Ascending aorta (tissue), 2 donors: ENCODE measurements at regions not wholly inside any gene's neighbourhood (a gene's known extent, or its start where the extent isn't known, plus 50 kb on each side); places are given as distances from the start of the nearest gene placed in this dataset.

Experiments used
- DNase-seq, 2 donors: peaks; one replicate each; pipeline ENCODE4 v3.0.0-alpha.2; 2019; ENCODE audit warnings: low spot score in 2 of 2
- H3K27ac ChIP-seq, 2 donors: fragments of 200-600 bp; sonication (generic); one replicate each; pipeline ENCODE4 v1.5.1; 2016 to 2017; ENCODE audit warnings: mild to moderate bottlenecking in 1 of 2
- H3K27me3 ChIP-seq: fragments of 200-600 bp; sonication (generic); one replicate; pipeline ENCODE4 v1.5.1; 2017
- H3K36me3 ChIP-seq, 2 donors: fragments of 200-600 bp; sonication (generic); one replicate each; pipeline ENCODE4 v1.5.1; 2016
- H3K4me1 ChIP-seq, 2 donors: fragments of 200-600 bp; sonication (generic); one replicate each; pipeline ENCODE4 v1.5.1; 2016 to 2017; ENCODE audit warnings: mild to moderate bottlenecking in 1 of 2
- H3K4me3 ChIP-seq, 2 donors: fragments of 200-600 bp; sonication (generic); one replicate each; pipeline ENCODE4 v1.5.1; 2016 to 2017; ENCODE audit warnings: mild to moderate bottlenecking in 1 of 2
- H3K9me3 ChIP-seq, 2 donors: fragments of 200-600 bp; sonication (generic); one replicate each; pipeline ENCODE4 v1.5.1; 2016
- intact Hi-C: fragments of 100-400 bp; cut with DNase I; formaldehyde crosslinking; loops from one replicate; pipeline ENCODE4 v1.15.1; 2023
- TF ChIP-seq, protein P1 (sequence below), 3 experiments: fragments of 200-600 bp in 2 of 3; fragments of 450-650 bp in 1 of 3; sonication (generic) in 2 of 3; IDR thresholded peaks; one replicate each; pipeline ENCODE4 v1.5.1; 2016 to 2019; ENCODE audit warnings: antibody characterized with exemption in 3 of 3, mild to moderate bottlenecking in 1 of 3, moderate library complexity in 1 of 3

DNA sequence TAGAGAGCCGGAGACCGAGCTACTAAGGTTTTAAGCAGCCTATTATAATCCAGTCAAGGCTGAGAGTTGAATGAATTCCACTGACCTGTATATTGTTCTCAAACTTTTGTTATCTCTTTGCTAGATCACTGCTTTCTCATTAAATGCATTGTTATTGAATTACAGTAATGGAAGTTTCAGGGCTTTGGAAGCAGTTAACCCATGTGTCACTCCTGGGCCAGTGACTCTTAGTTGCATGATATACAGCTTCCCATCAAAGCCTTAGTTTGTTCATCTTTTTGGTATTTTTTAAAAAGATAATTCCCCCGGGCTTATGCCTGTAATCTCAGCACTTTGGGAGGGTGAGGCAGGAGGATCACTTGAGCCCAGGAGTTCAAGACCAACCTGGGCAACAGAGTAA, 55.4 kb upstream of the KIAA1217 start:
- intact Hi-C loops: no loop called here
- DNase-seq: no peak
- Histone ChIP-seq H3K9me3 (peaks cover 0 to 5% of the 10 kb centered on the region in 2 donors), H3K4me1 (no peaks in the 10 kb centered on the region), H3K27ac (no peak overlapping the region), H3K36me3 (no peaks in the 10 kb centered on the region), H3K4me3 (no peak overlapping the region), H3K27me3 (no peaks in the 10 kb centered on the region)
- TF ChIP-seq, protein P1, sequence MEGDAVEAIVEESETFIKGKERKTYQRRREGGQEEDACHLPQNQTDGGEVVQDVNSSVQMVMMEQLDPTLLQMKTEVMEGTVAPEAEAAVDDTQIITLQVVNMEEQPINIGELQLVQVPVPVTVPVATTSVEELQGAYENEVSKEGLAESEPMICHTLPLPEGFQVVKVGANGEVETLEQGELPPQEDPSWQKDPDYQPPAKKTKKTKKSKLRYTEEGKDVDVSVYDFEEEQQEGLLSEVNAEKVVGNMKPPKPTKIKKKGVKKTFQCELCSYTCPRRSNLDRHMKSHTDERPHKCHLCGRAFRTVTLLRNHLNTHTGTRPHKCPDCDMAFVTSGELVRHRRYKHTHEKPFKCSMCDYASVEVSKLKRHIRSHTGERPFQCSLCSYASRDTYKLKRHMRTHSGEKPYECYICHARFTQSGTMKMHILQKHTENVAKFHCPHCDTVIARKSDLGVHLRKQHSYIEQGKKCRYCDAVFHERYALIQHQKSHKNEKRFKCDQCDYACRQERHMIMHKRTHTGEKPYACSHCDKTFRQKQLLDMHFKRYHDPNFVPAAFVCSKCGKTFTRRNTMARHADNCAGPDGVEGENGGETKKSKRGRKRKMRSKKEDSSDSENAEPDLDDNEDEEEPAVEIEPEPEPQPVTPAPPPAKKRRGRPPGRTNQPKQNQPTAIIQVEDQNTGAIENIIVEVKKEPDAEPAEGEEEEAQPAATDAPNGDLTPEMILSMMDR (IDR thresholded peaks at IDR 0.05): no peak

DNA sequence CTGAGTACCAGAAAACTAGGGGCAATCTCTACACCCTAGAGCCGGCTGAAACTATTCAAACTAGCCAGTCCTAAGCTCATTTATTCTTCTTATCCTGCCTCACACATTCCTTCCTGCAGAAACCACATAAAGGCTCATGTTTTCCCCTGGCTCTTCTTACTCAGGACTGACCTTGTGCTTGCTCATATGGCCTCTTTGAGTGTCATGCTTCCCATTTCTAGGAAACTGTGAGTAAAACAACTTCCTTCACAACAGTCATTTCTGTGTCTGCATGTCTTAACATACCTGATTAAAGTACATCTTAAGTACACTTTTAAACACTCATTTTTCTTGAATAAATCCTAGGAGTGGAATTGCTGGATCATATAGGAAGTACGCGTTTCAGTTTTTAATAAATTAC, 52.3 kb upstream of the KIAA1217 start:
- Histone ChIP-seq H3K27ac (no peak overlapping the region), H3K4me1 (no peaks in the 10 kb centered on the region), H3K9me3 (peaks cover 0 to 5% of the 10 kb centered on the region in 2 donors), H3K4me3 (no peak overlapping the region), H3K27me3 (no peaks in the 10 kb centered on the region), H3K36me3 (no peaks in the 10 kb centered on the region)
- TF ChIP-seq, protein P1 (IDR thresholded peaks at IDR 0.05): no peak
- intact Hi-C loops: no loop called here
- DNase-seq: no peak

DNA sequence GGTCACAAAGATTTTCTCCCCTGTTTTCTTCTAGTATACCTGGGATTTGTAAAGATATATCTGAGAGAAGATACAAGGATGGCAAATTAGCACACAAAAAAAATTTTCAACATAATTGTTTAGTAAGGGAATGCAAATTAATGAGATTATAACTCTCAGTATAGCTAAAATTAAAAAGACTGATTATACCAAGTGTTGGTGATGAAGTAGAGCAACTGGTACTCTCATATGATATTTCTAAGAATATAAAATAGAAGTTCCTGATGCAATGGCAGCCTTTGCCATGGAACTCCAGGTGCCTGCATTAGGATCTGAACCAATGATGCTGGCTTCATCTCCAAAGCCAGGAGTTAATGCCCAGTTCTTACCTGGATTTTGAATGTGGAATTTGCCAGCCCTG, 51.4 kb upstream of the KIAA1217 start:
- TF ChIP-seq, protein P1 (IDR thresholded peaks at IDR 0.05): no peak
- intact Hi-C loops: no loop called here
- Histone ChIP-seq H3K9me3 (peaks cover 0 to 5% of the 10 kb centered on the region in 2 donors), H3K27ac (no peak overlapping the region), H3K4me3 (no peak overlapping the region), H3K36me3 (no peaks in the 10 kb centered on the region), H3K27me3 (no peaks in the 10 kb centered on the region), H3K4me1 (no peaks in the 10 kb centered on the region)
- no peak for DNase-seq
